Inflammatory macrophage treated with lipopolysaccharide for 4 hours (primary cell): ENCODE measurements at regions not wholly inside any gene's neighbourhood (a gene's known extent, or its start where the extent isn't known, plus 50 kb on each side); places are given as distances from the start of the nearest gene placed in this dataset.
"Not testable (repeated sequence)": the region's sequence is repeated elsewhere in the genome, so short reads cannot be mapped to it uniquely, and the experiment has no call there.

Source experiments
- DNase-seq: peaks from one replicate; pipeline ENCODE4 v3.0.0-alpha.2; 2020

GRCh38 chr20:53814060-53814459 is 220.4 kb upstream of the ZNF217 start:
- no peak for DNase-seq

- DNase-seq = no peak
These were observed 220.0 kb upstream of the ZNF217 start for GRCh38 chr20:53813636-53814035.

GRCh38 chr20:53811577-53811976 is 217.9 kb upstream of the ZNF217 start:
- DNase-seq = no peak

- DNase-seq = no peak
These were observed 217.2 kb upstream of the ZNF217 start for GRCh38 chr20:53810661-53811355.

- no peak for DNase-seq
These were observed 216.2 kb upstream of the ZNF217 start for GRCh38 chr20:53809728-53810365.

- DNase-seq = no peak
These were observed 215.6 kb upstream of the ZNF217 start for GRCh38 chr20:53809217-53809616.

- no peak for DNase-seq
These were observed 215.1 kb upstream of the ZNF217 start for GRCh38 chr20:53808733-53809132.

- DNase-seq = not testable (repeated sequence)
These were observed 214.7 kb upstream of the ZNF217 start for GRCh38 chr20:53808302-53808701.

- no peak for DNase-seq
These were observed 213.2 kb upstream of the ZNF217 start for GRCh38 chr20:53806683-53807401.

GRCh38 chr20:53805895-53806384 is 212.3 kb upstream of the ZNF217 start:
- no peak for DNase-seq

- no peak for DNase-seq
These were observed 211.6 kb upstream of the ZNF217 start for GRCh38 chr20:53804920-53805894.

GRCh38 chr20:53804308-53804707 is 210.7 kb upstream of the ZNF217 start:
- DNase-seq = not testable (repeated sequence)

- no peak for DNase-seq
These were observed 210.0 kb upstream of the ZNF217 start for GRCh38 chr20:53803492-53804155.

- no peak for DNase-seq
These were observed 208.2 kb upstream of the ZNF217 start for GRCh38 chr20:53801609-53802370.

- DNase-seq = no peak
These were observed 207.4 kb upstream of the ZNF217 start for GRCh38 chr20:53800883-53801604.

GRCh38 chr20:53800418-53800817 is 206.8 kb upstream of the ZNF217 start:
- no peak for DNase-seq

- DNase-seq = no peak
These were observed 203.4 kb upstream of the ZNF217 start for GRCh38 chr20:53797085-53797484.

GRCh38 chr20:53795170-53795569 is 201.5 kb upstream of the ZNF217 start:
- no peak for DNase-seq

- DNase-seq = no peak
These were observed 201.0 kb upstream of the ZNF217 start for GRCh38 chr20:53794529-53795115.

- no peak for DNase-seq
These were observed 200.2 kb upstream of the ZNF217 start for GRCh38 chr20:53793783-53794383.
